GOT3 (cell line): ENCODE measurements at regions not wholly inside any gene's neighbourhood (a gene's known extent, or its start where the extent isn't known, plus 50 kb on each side); places are given as distances from the start of the nearest gene placed in this dataset.
"Not testable (repeated sequence)": the region's sequence is repeated elsewhere in the genome, so short reads cannot be mapped to it uniquely, and the experiment has no call there.

Source experiments
- DNase-seq: peaks from one replicate; lab custom pipeline; 2025; ENCODE audit warnings: mixed read lengths; lab: John Stamatoyannopoulos, UW

- DNase-seq, result no peak
Observed at GRCh38 chr5:126138281-126138931, 284.8 kb upstream of the GRAMD2B start.

DNA sequence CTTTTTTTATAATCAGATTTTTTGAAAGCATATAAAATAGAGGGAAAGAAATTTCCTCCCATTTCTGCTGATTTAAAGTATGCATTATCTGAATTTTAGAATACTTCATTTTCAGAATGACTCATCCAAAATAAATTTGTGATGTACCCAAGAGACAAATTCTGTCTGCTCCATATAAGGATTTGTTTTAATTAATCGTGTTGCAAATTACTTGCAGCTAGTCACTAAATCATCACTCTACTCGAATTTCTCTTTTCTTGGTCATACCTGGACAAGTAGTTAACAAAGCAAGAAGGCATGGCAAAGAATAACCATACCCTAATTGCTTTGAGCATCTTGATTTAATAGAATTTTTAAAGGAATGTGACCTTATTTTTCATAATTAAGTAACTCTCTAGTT, 284.1 kb upstream of the GRAMD2B start:
- no peak for DNase-seq

- DNase-seq, result no peak
Observed at GRCh38 chr5:126139773-126140172, 283.4 kb upstream of the GRAMD2B start.

- no peak for DNase-seq
Observed at GRCh38 chr5:126143622-126144021, 279.6 kb upstream of the GRAMD2B start.

DNA sequence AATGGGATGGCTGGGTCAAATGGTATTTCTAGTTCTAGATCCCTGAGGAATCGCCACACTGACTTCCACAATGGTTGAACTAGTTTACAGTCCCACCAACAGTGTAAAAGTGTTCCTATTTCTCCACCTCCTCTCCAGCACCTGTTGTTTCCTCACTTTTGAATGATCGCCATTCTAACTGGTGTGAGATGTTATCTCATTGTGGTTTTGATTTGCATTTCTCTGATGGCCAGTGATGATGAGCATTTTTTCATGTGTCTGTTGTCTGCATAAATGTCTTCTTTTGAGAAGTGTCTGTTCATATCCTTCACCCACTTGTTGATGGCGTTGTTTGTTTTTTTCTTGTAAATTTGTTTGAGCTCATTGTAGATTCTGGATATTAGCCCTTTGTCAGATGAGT, 272.9 kb upstream of the GRAMD2B start:
- not testable (repeated sequence) for DNase-seq

DNA sequence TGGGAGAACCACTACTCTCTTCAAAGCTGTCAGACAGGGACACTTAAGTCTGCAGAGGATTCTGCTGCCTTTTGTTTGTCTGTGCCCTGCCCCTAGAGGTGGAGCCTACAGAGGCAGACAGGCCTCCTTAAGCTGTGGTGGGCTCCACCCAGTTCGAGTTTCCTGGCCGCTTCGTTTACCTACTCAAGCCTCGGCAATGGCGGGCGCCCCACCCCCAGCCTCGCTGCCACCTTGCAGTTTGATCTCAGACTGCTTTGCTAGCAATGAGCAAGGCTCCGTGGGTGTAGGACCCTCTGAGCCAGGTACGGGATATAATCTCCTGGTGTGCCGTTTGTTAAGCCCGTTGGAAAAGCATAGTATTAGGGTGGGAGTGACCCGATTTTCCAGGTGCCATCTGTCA, 267.9 kb upstream of the GRAMD2B start:
- DNase-seq, result not testable (repeated sequence)

GRCh38 chr5:126166368-126166767, 256.8 kb upstream of the GRAMD2B start:
- DNase-seq, result no peak

- DNase-seq, result no peak
Observed at GRCh38 chr5:126168785-126169184, 254.4 kb upstream of the GRAMD2B start.

DNA sequence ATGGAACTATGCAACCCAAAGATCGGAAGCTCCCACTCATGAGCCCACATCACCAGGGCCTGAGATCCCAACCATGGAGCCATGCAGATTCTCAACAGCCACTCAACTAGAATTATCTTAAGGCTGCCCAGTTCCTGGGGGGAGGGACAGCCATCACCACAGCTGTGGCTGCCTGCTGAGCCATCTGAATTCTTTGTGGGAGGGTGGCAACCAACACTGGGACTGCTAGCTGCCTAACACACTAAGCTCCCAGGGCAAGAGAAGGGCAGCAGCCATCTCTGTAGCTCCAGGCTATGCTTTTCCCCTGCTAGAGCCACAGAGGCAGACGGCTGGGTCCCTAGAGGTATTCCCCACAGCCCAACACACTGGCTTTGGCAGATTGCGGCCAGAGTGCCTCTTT, 251.3 kb upstream of the GRAMD2B start:
- DNase-seq, result no peak

- no peak for DNase-seq
Observed at GRCh38 chr5:126172812-126173211, 250.4 kb upstream of the GRAMD2B start.

DNA sequence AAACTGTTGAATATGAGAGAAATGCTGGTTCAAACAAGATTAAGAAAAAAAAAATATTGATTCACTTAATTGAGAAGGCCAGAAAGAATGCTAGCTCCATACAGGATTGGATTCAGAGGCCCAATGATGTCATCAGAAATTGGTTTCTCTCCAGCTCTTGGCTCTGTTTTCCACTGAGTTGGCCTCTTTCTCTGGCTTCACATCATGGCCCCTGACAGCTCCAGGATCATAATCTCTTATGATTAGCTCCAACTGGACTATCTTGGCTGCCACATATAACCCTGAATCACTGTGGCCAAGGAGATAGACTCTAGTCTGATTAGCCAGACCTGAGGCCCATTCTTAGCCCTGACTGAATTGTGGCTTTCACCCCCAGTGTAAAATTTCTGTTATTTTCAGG, 244.7 kb upstream of the GRAMD2B start:
- no peak for DNase-seq

GRCh38 chr5:126182971-126183695, 240.1 kb upstream of the GRAMD2B start:
- no peak for DNase-seq

- no peak for DNase-seq
Observed at GRCh38 chr5:126184474-126184873, 238.7 kb upstream of the GRAMD2B start.

- no peak for DNase-seq
Observed at GRCh38 chr5:126186210-126186609, 237.0 kb upstream of the GRAMD2B start.

DNA sequence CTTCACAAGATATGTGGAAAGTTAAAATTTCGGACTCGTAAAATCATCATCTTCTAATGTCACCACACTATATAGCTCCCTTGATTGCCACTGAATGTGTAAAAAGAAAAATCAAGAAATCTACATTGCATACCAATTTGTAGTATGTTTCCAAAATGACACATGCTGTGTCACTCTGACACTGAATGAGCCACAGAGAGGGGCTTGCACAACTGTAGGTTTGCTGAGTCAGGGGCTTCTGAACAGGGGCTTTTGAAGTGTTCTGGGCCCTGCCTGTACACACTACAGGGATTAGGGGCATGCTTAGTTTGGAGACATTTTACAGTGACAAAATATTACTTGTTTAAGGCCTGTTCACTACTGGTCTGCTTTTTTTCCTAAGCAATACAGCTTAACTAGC, 234.4 kb upstream of the GRAMD2B start:
- DNase-seq, result no peak

DNA sequence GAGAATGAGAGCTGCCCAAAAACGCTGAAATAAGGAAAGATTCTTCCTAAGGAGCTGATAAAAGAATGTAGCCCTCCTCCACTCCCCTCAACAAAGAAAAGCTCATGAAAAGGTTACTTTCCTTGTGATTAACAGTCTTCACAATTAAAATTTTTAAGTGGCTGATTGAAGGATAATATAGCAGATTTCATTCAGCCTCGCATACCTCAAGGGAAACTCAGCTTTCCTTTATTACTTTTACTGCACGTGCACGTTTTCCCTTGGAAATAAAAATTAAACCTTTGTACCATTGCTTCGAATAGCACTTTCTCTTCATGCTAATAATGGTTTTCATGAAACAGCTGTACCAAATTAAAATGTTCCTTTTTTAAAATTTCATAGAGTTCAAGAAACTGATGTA, 234.0 kb upstream of the GRAMD2B start:
- no peak for DNase-seq

DNA sequence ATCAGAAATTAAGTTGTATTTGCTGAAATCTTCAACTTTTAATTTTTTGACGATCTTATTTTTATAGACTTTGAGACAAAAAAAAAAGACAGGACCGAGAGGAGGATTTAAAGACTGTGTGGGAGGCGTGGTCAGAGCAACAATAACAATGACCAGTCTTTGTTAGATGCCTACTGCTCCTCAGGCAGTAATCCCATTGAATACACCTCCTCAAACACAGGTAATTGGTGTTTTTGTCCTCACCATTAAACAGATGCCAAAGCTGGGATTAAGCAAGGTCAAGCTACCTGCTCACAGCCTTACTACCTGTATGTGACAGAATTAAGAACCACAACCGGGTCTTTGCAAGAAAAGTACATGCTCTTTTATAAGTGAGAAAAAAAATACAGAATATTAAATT, 233.3 kb upstream of the GRAMD2B start:
- no peak for DNase-seq

DNA sequence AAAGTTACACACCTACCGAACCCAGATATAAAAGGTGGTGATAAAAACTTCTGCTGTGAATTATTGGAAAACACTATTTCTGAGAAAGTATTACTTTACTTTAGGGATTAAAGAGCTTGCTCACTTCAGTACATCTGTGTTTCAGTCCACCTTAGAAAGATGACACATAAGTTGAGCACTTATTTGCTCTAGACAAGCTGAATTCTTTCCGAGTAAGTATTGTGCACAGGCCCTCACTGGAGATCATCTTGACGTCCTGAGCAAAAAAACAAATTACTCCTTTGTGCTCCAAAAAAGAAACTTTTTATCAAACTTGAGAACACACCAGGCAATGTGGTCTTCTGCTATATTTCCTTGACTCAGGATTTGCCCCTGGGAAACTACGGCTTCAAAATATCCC, 231.0 kb upstream of the GRAMD2B start:
- DNase-seq, result no peak

DNA sequence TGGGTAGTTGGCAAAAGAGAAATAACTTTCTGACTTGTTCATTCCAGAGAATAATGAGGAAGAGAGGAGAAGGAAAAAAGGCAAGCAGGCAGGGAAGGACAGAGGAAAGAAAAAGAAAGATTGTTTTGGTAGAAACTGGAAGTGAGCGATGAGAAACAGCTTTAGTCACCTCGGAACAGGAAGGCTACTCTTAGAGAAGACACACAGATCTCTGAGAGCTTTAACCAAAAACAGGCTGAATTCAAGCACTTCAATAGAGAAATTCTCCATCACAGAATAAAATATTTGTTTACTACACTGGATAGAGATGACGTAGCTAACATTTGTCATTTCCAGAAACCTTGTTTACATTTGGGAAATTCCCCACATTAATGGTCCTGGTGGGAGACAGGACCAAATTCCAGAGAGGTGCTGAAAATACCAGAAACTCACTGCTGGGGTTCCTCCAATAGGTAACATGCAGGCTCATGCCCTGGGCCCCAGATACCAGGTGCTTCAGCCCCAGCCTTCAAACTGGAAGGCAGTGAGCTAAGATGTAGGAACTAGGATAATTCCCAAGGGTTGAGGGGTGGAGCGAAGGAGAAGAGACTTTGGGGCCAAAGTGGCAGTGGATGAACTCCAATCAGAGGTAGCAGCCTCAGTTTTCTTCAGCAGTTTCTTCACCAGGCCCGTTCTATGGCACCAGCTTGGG, 227.7 kb upstream of the GRAMD2B start:
- DNase-seq, result no peak

GRCh38 chr5:126198531-126198930, 224.7 kb upstream of the GRAMD2B start:
- no peak for DNase-seq

DNA sequence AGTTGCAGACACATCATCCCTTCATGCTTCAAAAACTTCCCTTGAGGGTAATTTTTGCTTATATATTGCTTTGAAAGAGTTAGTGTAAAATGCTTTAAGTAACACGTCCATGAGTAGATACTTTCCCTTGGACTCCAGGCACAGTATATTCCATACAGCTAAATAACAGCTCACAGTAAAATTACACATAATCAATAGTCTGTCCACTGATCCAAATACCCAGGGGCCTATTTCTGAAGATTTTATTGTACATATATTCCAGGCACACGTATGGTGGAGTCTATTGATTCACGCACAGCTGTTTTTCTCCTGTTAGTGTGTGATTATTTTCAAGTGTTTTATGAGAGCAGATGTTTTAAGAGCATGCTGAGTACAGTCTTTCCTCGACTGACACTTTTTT, 223.7 kb upstream of the GRAMD2B start:
- no peak for DNase-seq

- DNase-seq, result no peak
Observed at GRCh38 chr5:126208691-126209090, 214.5 kb upstream of the GRAMD2B start.

GRCh38 chr5:126210955-126211354, 212.3 kb upstream of the GRAMD2B start:
- no peak for DNase-seq
